Mesenchymal stem cell (in vitro differentiated cells and primary cell): ENCODE measurements at regions not wholly inside any gene's neighbourhood (a gene's known extent, or its start where the extent isn't known, plus 50 kb on each side); places are given as distances from the start of the nearest gene placed in this dataset.
"Not testable (repeated sequence)": the region's sequence is repeated elsewhere in the genome, so short reads cannot be mapped to it uniquely, and the experiment has no call there.

Source experiments
- DNase-seq: peaks from one replicate; pipeline ENCODE4 v3.0.0-alpha.2; 2013
- H2AFZ ChIP-seq: one replicate; pipeline ENCODE4 v1.6.1; 2013; ENCODE audit warnings: low read depth, mild to moderate bottlenecking, control low read depth, inconsistent platforms, low read length, moderate library complexity
- H2AK5ac ChIP-seq: 2 replicates; pipeline ENCODE4 v1.6.1; 2013; ENCODE audit warnings: low read length, moderate library complexity, mild to moderate bottlenecking, inconsistent platforms; ENCODE audit not compliant: severe bottlenecking
- H2BK120ac ChIP-seq: one replicate; pipeline ENCODE4 v1.6.1; 2013; ENCODE audit warnings: low read depth, mild to moderate bottlenecking, inconsistent platforms, low read length, moderate library complexity
- H2BK12ac ChIP-seq, 2 experiments: one replicate each; pipeline ENCODE4 v1.6.1; 2013; ENCODE audit warnings: inconsistent platforms in 2 of 2, low read length in 2 of 2, mild to moderate bottlenecking in 2 of 2, moderate library complexity in 2 of 2, control low read depth in 1 of 2
- H2BK15ac ChIP-seq: one replicate; pipeline ENCODE4 v1.6.1; 2013; ENCODE audit warnings: mild to moderate bottlenecking, low read depth, inconsistent platforms; ENCODE audit not compliant: poor library complexity, severe bottlenecking
- H2BK5ac ChIP-seq: 2 replicates; pipeline ENCODE4 v1.6.1; 2013; ENCODE audit warnings: low read depth, mild to moderate bottlenecking, low read length, control low read depth, inconsistent platforms; ENCODE audit not compliant: poor library complexity, severe bottlenecking
- H3K14ac ChIP-seq, 2 experiments: one replicate each; pipeline ENCODE4 v1.6.1; 2013; ENCODE audit warnings: inconsistent platforms in 2 of 2, low read length in 2 of 2, control low read depth in 1 of 2, mild to moderate bottlenecking in 1 of 2, moderate library complexity in 1 of 2
- H3K18ac ChIP-seq, 2 experiments: one replicate each; pipeline ENCODE4 v1.6.1; 2013; ENCODE audit warnings: inconsistent platforms in 2 of 2, low read length in 2 of 2, control low read depth in 1 of 2, low read depth in 1 of 2, mild to moderate bottlenecking in 1 of 2
- H3K23ac ChIP-seq, 2 experiments: one replicate each; pipeline ENCODE4 v1.6.1; 2013; ENCODE audit warnings: inconsistent platforms in 2 of 2, low read length in 2 of 2, mild to moderate bottlenecking in 2 of 2, moderate library complexity in 2 of 2, control low read depth in 1 of 2
- H3K27ac ChIP-seq: 2 replicates; pipeline ENCODE4 v1.5.1; 2013; ENCODE audit warnings: mild to moderate bottlenecking, moderate library complexity, low read length, control low read depth, inconsistent platforms; ENCODE audit not compliant: poor library complexity, severe bottlenecking
- H3K27me3 ChIP-seq, 2 experiments: 2 replicates each; pipeline versions ENCODE4 v1.6.1 to v1.7.0; 2013; ENCODE audit warnings: low read length in 2 of 2, mild to moderate bottlenecking in 2 of 2, moderate library complexity in 2 of 2, control low read depth in 1 of 2, inconsistent platforms in 1 of 2; ENCODE audit not compliant: control insufficient read depth in 1 of 2, insufficient read depth in 1 of 2
- H3K36me3 ChIP-seq, 2 experiments: 2 replicates each; pipeline versions ENCODE4 v1.6.1 to v1.7.0; 2013; ENCODE audit warnings: low read length in 2 of 2, control low read depth in 1 of 2, inconsistent platforms in 1 of 2, low read depth in 1 of 2, mild to moderate bottlenecking in 1 of 2; ENCODE audit not compliant: insufficient read depth in 2 of 2, control insufficient read depth in 1 of 2
- H3K4ac ChIP-seq, 2 experiments: one replicate each; pipeline ENCODE4 v1.6.1; 2013; ENCODE audit warnings: inconsistent platforms in 2 of 2, low read length in 2 of 2, mild to moderate bottlenecking in 2 of 2, moderate library complexity in 2 of 2, control low read depth in 1 of 2, low read depth in 1 of 2
- H3K4me1 ChIP-seq: 2 replicates; pipeline ENCODE4 v1.6.1; 2013; ENCODE audit warnings: low read depth, low read length, control low read depth; ENCODE audit not compliant: control insufficient read depth, insufficient read depth
- H3K4me2 ChIP-seq: 2 replicates; pipeline ENCODE4 v1.6.1; 2013; ENCODE audit warnings: low read length, mild to moderate bottlenecking, inconsistent platforms; ENCODE audit not compliant: poor library complexity, severe bottlenecking
- H3K4me3 ChIP-seq, 2 experiments: 2 replicates each; pipeline versions ENCODE4 v1.5.1 to v1.7.0; 2013; ENCODE audit warnings: low read length in 2 of 2, mild to moderate bottlenecking in 2 of 2, control low read depth in 1 of 2, low read depth in 1 of 2; ENCODE audit not compliant: insufficient read depth in 1 of 2
- H3K79me1 ChIP-seq: replicated peaks from 2 replicates; pipeline ENCODE4 v1.6.1; 2013; ENCODE audit warnings: mild to moderate bottlenecking, control low read depth, low read length, inconsistent platforms; ENCODE audit not compliant: poor library complexity, severe bottlenecking
- H3K9ac ChIP-seq: 2 replicates; pipeline ENCODE4 v1.7.0; 2013; ENCODE audit warnings: mild to moderate bottlenecking, low read length, moderate library complexity
- H3K9me3 ChIP-seq: 2 replicates; pipeline ENCODE4 v1.7.0; 2013; ENCODE audit warnings: mild to moderate bottlenecking, low read length; ENCODE audit not compliant: control insufficient read depth
- H4K8ac ChIP-seq: one replicate; pipeline ENCODE4 v1.6.1; 2013; ENCODE audit warnings: inconsistent platforms, mild to moderate bottlenecking, low read length, moderate library complexity
- H4K91ac ChIP-seq: one replicate; pipeline ENCODE4 v1.6.1; 2013; ENCODE audit warnings: mild to moderate bottlenecking, low read length, inconsistent platforms
- WGBS: methylation state at CpG from one replicate; pipeline ENCODE4 v1.1.7; 2013; ENCODE audit warnings: mixed read lengths; 5-methylcytosine and 5-hydroxymethylcytosine counted together

GRCh38 chr14:38611928-38612327 is 356.0 kb upstream of the CLEC14A start:
- H3K36me3 ChIP-seq = no peaks in the 10 kb centered on the region
- no peak overlapping the region for H2BK15ac ChIP-seq
- H3K79me1 ChIP-seq = no peaks in the 10 kb centered on the region
- no peak overlapping the region for H4K8ac ChIP-seq
- DNase-seq = no peak
- peaks cover 4% of the 10 kb centered on the region for H3K9me3 ChIP-seq
- no peak overlapping the region for H4K91ac ChIP-seq
- H3K4me1 ChIP-seq = no peaks in the 10 kb centered on the region
- H3K14ac ChIP-seq = no peak overlapping the region
- H2BK5ac ChIP-seq = no peak overlapping the region
- H3K23ac ChIP-seq = no peak overlapping the region
- no peak overlapping the region for H3K4me3 ChIP-seq
- H3K27me3 ChIP-seq = no peaks in the 10 kb centered on the region
- no peak overlapping the region for H2BK120ac ChIP-seq
- H3K4me2 ChIP-seq = no peak overlapping the region
- H3K27ac ChIP-seq = no peak overlapping the region
- H3K18ac ChIP-seq = no peak overlapping the region
- H2AK5ac ChIP-seq = no peak overlapping the region
- no peak overlapping the region for H3K9ac ChIP-seq
- no peak overlapping the region for H2AFZ ChIP-seq
- H3K4ac ChIP-seq = no peak overlapping the region
- 92% methylated on average over 2 of the region's 2 CpGs for WGBS
- no peak overlapping the region for H2BK12ac ChIP-seq

- Histone ChIP-seq H2BK15ac (no peak overlapping the region), H2BK5ac (no peak overlapping the region), H2AFZ (no peak overlapping the region), H3K23ac (no peak overlapping the region), H3K9me3 (peaks cover 4% of the 10 kb centered on the region), H3K27me3 (no peaks in the 10 kb centered on the region), H3K27ac (no peak overlapping the region), H2BK120ac (no peak overlapping the region), H3K9ac (no peak overlapping the region), H3K4me1 (no peaks in the 10 kb centered on the region), H2BK12ac (no peak overlapping the region), H3K18ac (no peak overlapping the region), H3K4ac (no peak overlapping the region), H2AK5ac (no peak overlapping the region), H3K36me3 (no peaks in the 10 kb centered on the region), H3K4me2 (no peak overlapping the region), H3K14ac (no peak overlapping the region), H4K8ac (no peak overlapping the region), H4K91ac (no peak overlapping the region), H3K79me1 (no peaks in the 10 kb centered on the region), H3K4me3 (no peak overlapping the region)
- DNase-seq = no peak
- 94% methylated on average over 1 of the region's 1 CpG for WGBS
Measured at GRCh38 chr14:38608244-38608643, 352.4 kb upstream of the CLEC14A start.

GRCh38 chr14:38605193-38606114 is 349.6 kb upstream of the CLEC14A start:
- Histone ChIP-seq H2AFZ (no peak overlapping the region), H3K4me2 (no peak overlapping the region), H2AK5ac (no peak overlapping the region), H2BK15ac (no peak overlapping the region), H3K18ac (no peak overlapping the region), H3K4ac (no peak overlapping the region), H3K27ac (no peak overlapping the region), H3K9ac (no peak overlapping the region), H2BK12ac (no peak overlapping the region), H2BK120ac (no peak overlapping the region), H2BK5ac (no peak overlapping the region), H3K14ac (no peak overlapping the region), H3K4me3 (no peak overlapping the region), H3K9me3 (peaks cover 4% of the 10 kb centered on the region), H3K27me3 (no peaks in the 10 kb centered on the region), H3K4me1 (no peaks in the 10 kb centered on the region), H3K36me3 (no peaks in the 10 kb centered on the region), H3K79me1 (no peaks in the 10 kb centered on the region), H3K23ac (no peak overlapping the region), H4K91ac (no peak overlapping the region), H4K8ac (no peak overlapping the region)
- WGBS = no CpG with 5 or more reads among the region's 3 CpGs
- DNase-seq = no peak

- not testable (repeated sequence) for H3K4ac ChIP-seq
- WGBS = 60% methylated on average over 1 of the region's 2 CpGs
Measured at GRCh38 chr14:38600572-38600971, 344.7 kb upstream of the CLEC14A start.

More at GRCh38 chr14:38600572-38600971, 344.7 kb upstream of the CLEC14A start:
- H2AK5ac ChIP-seq, H4K91ac ChIP-seq, H3K36me3 ChIP-seq, H2BK12ac ChIP-seq, H3K4me2 ChIP-seq, H2BK120ac ChIP-seq, H3K23ac ChIP-seq, H3K14ac ChIP-seq, H3K27me3 ChIP-seq, H2BK15ac ChIP-seq, H3K4me1 ChIP-seq, H3K27ac ChIP-seq, H3K18ac ChIP-seq, H3K4me3 ChIP-seq, H3K79me1 ChIP-seq, H2BK5ac ChIP-seq, H2AFZ ChIP-seq, H3K9me3 ChIP-seq, H3K9ac ChIP-seq, H4K8ac ChIP-seq: not testable (repeated sequence)
- DNase-seq = peak; percentile 55
